ENCODE measurements at regions not wholly inside any gene's neighbourhood (a gene's known extent, or its start where the extent isn't known, plus 50 kb on each side); places are given as distances from the start of the nearest gene placed in this dataset.

GRCh38 chr22:47448231-47449223 is 686.1 kb downstream of the TBC1D22A start:
- DNase-seq (ENCODE audit: extremely low read depth, low read depth): no peak

DNA sequence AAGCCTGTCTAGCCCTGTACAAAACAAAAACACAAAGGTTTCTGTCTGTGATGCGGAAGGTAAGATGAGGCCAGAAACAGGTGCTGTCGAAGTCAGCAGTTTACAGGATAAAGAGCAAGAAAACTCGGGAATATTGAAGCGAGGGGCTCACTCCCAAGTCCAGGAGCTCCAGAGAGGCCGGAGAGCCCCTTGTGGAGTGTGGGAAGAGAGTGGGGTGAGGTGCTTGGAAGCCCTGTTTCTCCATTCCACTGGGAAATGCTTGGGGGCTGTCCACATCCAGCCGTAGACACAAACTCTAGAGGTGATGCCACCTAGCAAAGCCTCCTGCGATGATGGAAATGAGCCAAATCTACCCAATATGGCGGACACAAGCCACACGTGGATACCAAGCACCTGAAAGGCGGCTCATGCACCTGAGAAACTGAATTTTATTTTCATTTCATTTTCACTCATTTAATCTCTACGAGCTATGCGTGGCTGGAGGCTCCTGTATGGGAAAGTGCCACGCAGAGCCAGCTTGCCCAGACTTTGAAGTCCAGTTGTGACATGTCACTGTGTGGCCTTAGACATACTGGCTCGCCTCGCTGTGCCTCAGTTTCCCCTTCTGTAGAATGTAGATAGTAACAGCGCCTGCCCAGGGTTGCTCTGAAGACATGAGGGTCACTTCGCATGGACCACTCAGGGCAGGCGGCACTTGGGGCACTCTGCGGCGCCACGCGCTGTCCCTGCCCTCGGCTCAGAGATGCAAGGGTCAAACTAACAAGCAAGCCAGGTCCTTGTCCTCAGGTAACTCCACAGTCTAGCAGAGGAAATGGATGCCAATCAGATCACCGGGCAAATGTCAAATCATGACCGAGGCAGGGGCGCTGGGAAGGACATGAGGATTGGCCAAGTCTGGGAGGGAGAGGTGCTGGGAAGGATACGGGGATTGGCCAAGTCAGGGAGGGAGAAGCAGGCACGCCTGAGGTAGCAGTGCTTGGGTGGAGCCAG is 684.7 kb downstream of the TBC1D22A start:
- TF ChIP-seq, protein P1, sequence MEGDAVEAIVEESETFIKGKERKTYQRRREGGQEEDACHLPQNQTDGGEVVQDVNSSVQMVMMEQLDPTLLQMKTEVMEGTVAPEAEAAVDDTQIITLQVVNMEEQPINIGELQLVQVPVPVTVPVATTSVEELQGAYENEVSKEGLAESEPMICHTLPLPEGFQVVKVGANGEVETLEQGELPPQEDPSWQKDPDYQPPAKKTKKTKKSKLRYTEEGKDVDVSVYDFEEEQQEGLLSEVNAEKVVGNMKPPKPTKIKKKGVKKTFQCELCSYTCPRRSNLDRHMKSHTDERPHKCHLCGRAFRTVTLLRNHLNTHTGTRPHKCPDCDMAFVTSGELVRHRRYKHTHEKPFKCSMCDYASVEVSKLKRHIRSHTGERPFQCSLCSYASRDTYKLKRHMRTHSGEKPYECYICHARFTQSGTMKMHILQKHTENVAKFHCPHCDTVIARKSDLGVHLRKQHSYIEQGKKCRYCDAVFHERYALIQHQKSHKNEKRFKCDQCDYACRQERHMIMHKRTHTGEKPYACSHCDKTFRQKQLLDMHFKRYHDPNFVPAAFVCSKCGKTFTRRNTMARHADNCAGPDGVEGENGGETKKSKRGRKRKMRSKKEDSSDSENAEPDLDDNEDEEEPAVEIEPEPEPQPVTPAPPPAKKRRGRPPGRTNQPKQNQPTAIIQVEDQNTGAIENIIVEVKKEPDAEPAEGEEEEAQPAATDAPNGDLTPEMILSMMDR (IDR thresholded peaks at IDR 0.05; ENCODE audit: low read depth, low read length): no peak
- DNase-seq (ENCODE audit: extremely low read depth, low read depth): no peak

More at GRCh38 chr22:47448231-47449223, 686.1 kb downstream of the TBC1D22A start:
- TF ChIP-seq, protein P1 (IDR thresholded peaks at IDR 0.05; ENCODE audit: low read depth, low read length): no peak

GRCh38 chr22:47446331-47446730 is 683.9 kb downstream of the TBC1D22A start:
- TF ChIP-seq, protein P1 (IDR thresholded peaks at IDR 0.05; ENCODE audit: low read depth, low read length): no peak

DNA sequence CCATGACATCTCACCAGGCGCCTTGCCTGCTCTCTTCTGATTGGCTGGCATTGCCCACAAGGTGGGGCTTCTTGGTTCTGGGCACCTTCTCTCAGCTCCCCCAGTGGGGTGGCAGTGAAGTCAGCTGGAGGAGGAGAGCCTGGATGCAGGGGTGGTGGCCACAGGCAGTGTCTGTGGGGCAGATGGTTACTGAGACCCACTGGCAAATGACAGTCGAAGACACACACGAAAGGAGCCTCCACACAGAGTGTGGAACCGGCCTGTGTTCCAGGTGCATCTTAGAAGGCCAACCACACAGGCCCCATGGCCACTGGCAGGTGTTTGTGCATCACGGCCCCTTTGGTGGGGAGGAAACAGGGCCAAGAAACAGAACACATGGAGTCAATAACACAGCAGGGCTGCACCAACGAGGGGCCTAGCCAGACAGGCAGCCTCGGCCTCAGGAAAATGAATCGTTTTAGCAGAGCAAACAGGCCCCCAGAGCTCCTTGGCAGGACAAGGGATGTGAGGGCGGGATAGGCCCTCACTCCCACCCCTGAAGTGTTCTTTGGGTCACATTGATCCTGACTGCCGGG is 683.4 kb downstream of the TBC1D22A start:
- DNase-seq (ENCODE audit: extremely low read depth, low read depth): no peak
- TF ChIP-seq, protein P1 (IDR thresholded peaks at IDR 0.05; ENCODE audit: low read depth, low read length): no peak

More at GRCh38 chr22:47446331-47446730, 683.9 kb downstream of the TBC1D22A start:
- no peak for DNase-seq (ENCODE audit: extremely low read depth, low read depth)

GRCh38 chr22:47445212-47445611 is 682.8 kb downstream of the TBC1D22A start:
- TF ChIP-seq, protein P1 (IDR thresholded peaks at IDR 0.05; ENCODE audit: low read depth, low read length): no peak
- no peak for DNase-seq (ENCODE audit: extremely low read depth, low read depth)

DNA sequence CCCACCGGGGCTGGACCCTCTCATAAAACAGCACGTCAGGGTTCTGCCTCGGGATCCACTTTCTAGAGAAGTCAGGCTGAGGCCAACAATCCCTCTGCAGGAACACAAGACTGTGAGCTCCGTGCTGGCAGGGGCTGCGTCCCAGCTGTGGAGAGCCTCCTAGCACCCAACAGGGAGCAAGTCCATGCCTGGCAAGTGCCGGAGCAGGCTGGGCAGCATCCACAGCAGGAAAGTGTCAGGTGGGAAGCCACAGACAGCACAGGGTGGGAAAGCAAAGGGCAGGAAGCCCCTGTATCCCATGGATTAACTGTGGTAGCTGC is 682.3 kb downstream of the TBC1D22A start:
- DNase-seq (ENCODE audit: extremely low read depth, low read depth): no peak
- TF ChIP-seq, protein P1 (IDR thresholded peaks at IDR 0.05; ENCODE audit: low read depth, low read length): no peak
